GM23338 (cell line): ENCODE measurements at regions not wholly inside any gene's neighbourhood (a gene's known extent, or its start where the extent isn't known, plus 50 kb on each side); places are given as distances from the start of the nearest gene placed in this dataset.

Source experiments
- ATAC-seq: fragments of 200-7000 bp; cut with Tn5 transposase; 3 replicates; pipeline ENCODE4 v1.9.1; 2020
- DNase-seq: peaks from one replicate; pipeline ENCODE4 v3.0.0-alpha.2; 2015; ENCODE audit warnings: low spot score
- H2AFZ ChIP-seq: fragments of 200-600 bp; sonication (generic); 2 replicates; pipeline ENCODE4 v1.8.0; 2016; ENCODE audit warnings: antibody characterized with exemption, mild to moderate bottlenecking, moderate library complexity
- H3F3A ChIP-seq: fragments of 200-600 bp; sonication (generic); replicated peaks from 2 replicates; pipeline ENCODE4 v1.8.0; 2017; ENCODE audit warnings: antibody characterized with exemption, mixed run types, low read depth
- H3K27ac ChIP-seq: fragments of 200-600 bp; sonication (generic); 2 replicates; pipeline ENCODE4 v1.6.1; 2016; ENCODE audit warnings: low read depth
- H3K27me3 ChIP-seq: fragments of 200-600 bp; sonication (generic); 2 replicates; pipeline ENCODE4 v1.8.0; 2016; ENCODE audit warnings: mild to moderate bottlenecking, mixed run types, moderate library complexity; ENCODE audit not compliant: insufficient read depth
- H3K36me3 ChIP-seq: fragments of 200-600 bp; sonication (generic); 2 replicates; pipeline ENCODE4 v1.8.0; 2016; ENCODE audit warnings: mild to moderate bottlenecking; ENCODE audit not compliant: insufficient read depth
- H3K4me1 ChIP-seq: fragments of 200-600 bp; sonication (generic); 2 replicates; pipeline ENCODE4 v1.8.0; 2016; ENCODE audit warnings: mild to moderate bottlenecking, moderate library complexity; ENCODE audit not compliant: insufficient read depth
- H3K4me2 ChIP-seq: fragments of 200-600 bp; sonication (generic); 2 replicates; pipeline ENCODE4 v1.7.1; 2017; ENCODE audit warnings: mixed run types
- H3K4me3 ChIP-seq: fragments of 200-600 bp; sonication (generic); 2 replicates; pipeline ENCODE4 v1.6.1; 2016; ENCODE audit warnings: mixed run types
- H3K79me2 ChIP-seq: fragments of 200-600 bp; sonication (generic); replicated peaks from 2 replicates; pipeline ENCODE4 v1.8.0; 2017; ENCODE audit warnings: mild to moderate bottlenecking; ENCODE audit not compliant: insufficient read depth
- H3K9me2 ChIP-seq: fragments of 200-600 bp; sonication (generic); 2 replicates; pipeline ENCODE4 v1.8.0; 2017; ENCODE audit not compliant: insufficient read depth
- H4K20me1 ChIP-seq: fragments of 200-600 bp; sonication (generic); replicated peaks from 2 replicates; pipeline ENCODE4 v1.8.0; 2017; ENCODE audit warnings: mild to moderate bottlenecking; ENCODE audit not compliant: insufficient read depth
- H3K27ac Mint-ChIP-seq: 2 replicates; pipeline ENCODE4 v1.8.0; 2020; ENCODE audit warnings: inconsistent platforms, mild to moderate bottlenecking, moderate library complexity, mixed read lengths
- H3K27me3 Mint-ChIP-seq: 3 replicates; pipeline ENCODE4 v1.8.0; 2022; ENCODE audit warnings: low read depth, mild to moderate bottlenecking, moderate library complexity, mixed read lengths, inconsistent platforms; ENCODE audit not compliant: insufficient read depth, poor library complexity
- H3K36me3 Mint-ChIP-seq: 3 replicates; pipeline ENCODE4 v1.8.0; 2021; ENCODE audit warnings: low read depth, mild to moderate bottlenecking, inconsistent platforms, moderate library complexity, mixed read lengths
- H3K4me1 Mint-ChIP-seq: 3 replicates; pipeline ENCODE4 v1.8.0; 2020; ENCODE audit warnings: mild to moderate bottlenecking, inconsistent platforms, mixed read lengths
- H3K4me3 Mint-ChIP-seq: 3 replicates; pipeline ENCODE4 v1.8.0; 2021; ENCODE audit warnings: moderate library complexity, mild to moderate bottlenecking, inconsistent platforms, mixed read lengths
- H3K9me3 Mint-ChIP-seq: 3 replicates; pipeline ENCODE4 v1.8.0; 2020; ENCODE audit warnings: moderate library complexity, mild to moderate bottlenecking, inconsistent platforms, mixed read lengths
- CREB1 ChIP-seq: fragments of 250-450 bp; sonication (Bioruptor Pico); IDR thresholded peaks from 2 replicates; pipeline ENCODE4 v1.5.0; 2020; ENCODE audit warnings: low read depth, mild to moderate bottlenecking, moderate library complexity
- CTCF ChIP-seq, 2 experiments: fragments of 200-600 bp in 1 of 2; sonication (generic) in 1 of 2; conservative IDR thresholded peaks; 2 replicates each; pipeline versions ENCODE4 v1.5.1 to v1.6.1; 2016 to 2017; ENCODE audit warnings: antibody characterized with exemption in 2 of 2, low read depth in 2 of 2, mild to moderate bottlenecking in 2 of 2, moderate library complexity in 1 of 2
- ETS1 ChIP-seq: IDR thresholded peaks from 2 replicates; pipeline ENCODE4 v1.6.1; 2016; ENCODE audit warnings: antibody characterized with exemption
- EZH2 ChIP-seq: fragments of 200-600 bp; sonication (generic); IDR thresholded peaks from one replicate; pipeline ENCODE4 v1.8.0; 2017; ENCODE audit warnings: antibody characterized with exemption, mild to moderate bottlenecking, low read depth; ENCODE audit not compliant: unreplicated experiment
- EZH2phosphoT487 ChIP-seq: fragments of 200-600 bp; sonication (generic); IDR thresholded peaks from one replicate; pipeline ENCODE4 v1.8.1; 2018; ENCODE audit warnings: antibody characterized with exemption; ENCODE audit not compliant: unreplicated experiment
- JUNB ChIP-seq: IDR thresholded peaks from one replicate; pipeline ENCODE4 v1.6.1; 2016; ENCODE audit warnings: antibody characterized with exemption; ENCODE audit not compliant: unreplicated experiment
- NANOG ChIP-seq: IDR thresholded peaks from 2 replicates; pipeline ENCODE4 v1.6.1; 2016; ENCODE audit warnings: antibody characterized with exemption, borderline replicate concordance
- POLR2AphosphoS5 ChIP-seq: IDR thresholded peaks from 2 replicates; pipeline ENCODE4 v1.6.1; 2016; ENCODE audit warnings: antibody characterized with exemption, low read depth
- REST ChIP-seq: IDR thresholded peaks from one replicate; pipeline ENCODE4 v1.6.1; 2018; ENCODE audit warnings: antibody characterized with exemption; ENCODE audit not compliant: unreplicated experiment
- STAT1 ChIP-seq: IDR thresholded peaks from one replicate; pipeline ENCODE4 v1.6.1; 2016; ENCODE audit warnings: antibody characterized with exemption; ENCODE audit not compliant: unreplicated experiment
- ZNF114 ChIP-seq: fragments of 250-450 bp; sonication (Bioruptor Pico); IDR thresholded peaks from 2 replicates; pipeline ENCODE4 v1.5.0; 2020; ENCODE audit warnings: mild to moderate bottlenecking, moderate library complexity
- ZNF331 ChIP-seq: fragments of 250-450 bp; sonication (Bioruptor Pico); IDR thresholded peaks from 2 replicates; pipeline ENCODE4 v1.5.0; 2020; ENCODE audit warnings: low read depth, mild to moderate bottlenecking, moderate library complexity
- ZNF462 ChIP-seq: fragments of 250-450 bp; sonication (Bioruptor Pico); IDR thresholded peaks from 2 replicates; pipeline ENCODE4 v1.5.0; 2020; ENCODE audit warnings: mild to moderate bottlenecking, moderate library complexity

GRCh38 chr11:23594755-23595154, 734.5 kb upstream of the CCDC179 start:
- Histone ChIP-seq H3K4me1 (no peaks in the 10 kb centered on the region), H3K79me2 (no peaks in the 10 kb centered on the region), H2AFZ (no peak overlapping the region), H4K20me1 (no peaks in the 10 kb centered on the region), H3K27me3 (no peaks in the 10 kb centered on the region), H3K9me2 (no peaks in the 10 kb centered on the region), H3F3A (no peaks in the 10 kb centered on the region), H3K4me3 (no peak overlapping the region), H3K36me3 (no peaks in the 10 kb centered on the region), H3K27ac (no peak overlapping the region), H3K4me2 (no peak overlapping the region)
- no peak overlapping the region for H3K4me3 Mint-ChIP-seq
- H3K27me3 Mint-ChIP-seq, result peaks cover 2% of the 10 kb centered on the region
- H3K27ac Mint-ChIP-seq, result no peak overlapping the region
- H3K4me1 Mint-ChIP-seq, result peaks cover 3% of the 10 kb centered on the region; the same call in 2 of the 3 replicates
- no peaks in the 10 kb centered on the region for H3K36me3 Mint-ChIP-seq
- DNase-seq (no peak), ATAC-seq (no peak)
- TF ChIP-seq ZNF462 (no peak), NANOG (no peak), EZH2phosphoT487 (no peak), ZNF331 (no peak), CTCF (conservative IDR thresholded peaks at IDR 0.05; ENCODE audit: low read depth in 2 of 2) (no peak), CREB1 (CRISPR knock-in tag) (no peak), REST (no peak), STAT1 (no peak), ETS1 (no peak), POLR2AphosphoS5 (no peak), EZH2 (no peak), JUNB (no peak), ZNF114 (no peak)
- no peaks in the 10 kb centered on the region; the same call in 2 of the 3 replicates for H3K9me3 Mint-ChIP-seq
